GM12878 (cell line): ENCODE measurements at regions not wholly inside any gene's neighbourhood (a gene's known extent, or its start where the extent isn't known, plus 50 kb on each side); places are given as distances from the start of the nearest gene placed in this dataset.

Experiments
- ATAC-seq: fragments of 200-7000 bp; cut with Tn5 transposase; 3 replicates; pipeline ENCODE4 v1.9.1; 2020; ENCODE audit warnings: mild to moderate bottlenecking, moderate library complexity
- BruUV-seq: library from RNA; stranded (reverse); fragments of 400-500 nt; replicated peaks from 2 replicates; lab custom pipeline; 2021; lab: Mats Ljungman, UMichigan
- CTCF ChIA-PET: fragments of 300-600 bp; sonication (Branson Sonifier 250); formaldehyde crosslinking; extraction: SDS; loops from one replicate; lab custom pipeline; 2021; ENCODE audit warnings: inconsistent platforms; lab: Yijun Ruan, JAX
- POLR2A ChIA-PET: fragments of 350-600 bp; formaldehyde crosslinking; extraction: SDS; loops from one replicate; lab custom pipeline; 2021; ENCODE audit warnings: inconsistent platforms; lab: Charles Lee
- RAD21 ChIA-PET: fragments of 300-600 bp; sonication (Branson Sonifier 250); formaldehyde crosslinking; loops from one replicate; lab custom pipeline; 2023; ENCODE audit warnings: antibody characterized with exemption; ENCODE audit not compliant: unreplicated experiment; lab: Charles Lee
- SMC1A ChIA-PET: fragments of 300-600 bp; sonication (Branson Sonifier 250); formaldehyde crosslinking; loops from one replicate; lab custom pipeline; 2023; ENCODE audit not compliant: unreplicated experiment, uncharacterized antibody; lab: Charles Lee
- DNase-seq: peaks from one replicate; pipeline ENCODE4 v3.0.0-alpha.2; 2011; ENCODE audit warnings: low read depth, low spot score
- FAIRE-seq: peaks from 3 replicates; lab custom pipeline; 2011; peaks lifted over from hg19 to GRCh38; lab: Jason Lieb, UNC
- H2AFZ ChIP-seq: 2 replicates; pipeline ENCODE4 v1.6.0; 2011; ENCODE audit warnings: low read depth, low read length, control low read depth; ENCODE audit not compliant: control insufficient read depth
- H3K27ac ChIP-seq: 2 replicates; pipeline ENCODE4 v1.5.1; 2011; ENCODE audit warnings: control low read depth; ENCODE audit not compliant: control insufficient read depth, insufficient read depth
- H3K27me3 ChIP-seq, 2 experiments: replicated peaks in 1 of 2; 2 replicates each; pipeline versions ENCODE4 v1.6.0 to v1.6.1; 2011; ENCODE audit warnings: low read length in 1 of 2; ENCODE audit not compliant: control insufficient read depth in 2 of 2, insufficient read depth in 2 of 2
- H3K36me3 ChIP-seq, 2 experiments: 2 replicates each; pipeline ENCODE4 v1.5.1; 2011; ENCODE audit warnings: low read length in 1 of 2; ENCODE audit not compliant: control insufficient read depth in 2 of 2, insufficient read depth in 2 of 2
- H3K4me1 ChIP-seq: 2 replicates; pipeline ENCODE4 v1.6.1; 2011; ENCODE audit warnings: mild to moderate bottlenecking, low read length, moderate library complexity, mixed read lengths; ENCODE audit not compliant: control insufficient read depth, insufficient read depth
- H3K4me2 ChIP-seq: 2 replicates; pipeline ENCODE4 v1.6.0; 2011; ENCODE audit warnings: control low read depth; ENCODE audit not compliant: control insufficient read depth, insufficient read depth
- H3K4me3 ChIP-seq: fragments of 200-600 bp; sonication (generic); 2 replicates; pipeline ENCODE4 v1.5.1; 2016
- H3K79me2 ChIP-seq: 2 replicates; pipeline ENCODE4 v1.6.0; 2011; ENCODE audit warnings: low read length; ENCODE audit not compliant: control insufficient read depth, insufficient read depth
- H3K9ac ChIP-seq: 2 replicates; pipeline ENCODE4 v1.8.0; 2011; ENCODE audit warnings: low read length, control low read depth, mixed read lengths; ENCODE audit not compliant: control insufficient read depth, insufficient read depth
- H3K9me3 ChIP-seq: replicated peaks from 3 replicates; pipeline ENCODE4 v1.5.1; 2011; ENCODE audit warnings: mild to moderate bottlenecking, low read length; ENCODE audit not compliant: control insufficient read depth, insufficient read depth
- H4K20me1 ChIP-seq: 2 replicates; pipeline ENCODE4 v1.6.0; 2011; ENCODE audit not compliant: control insufficient read depth, insufficient read depth
- ATF7 ChIP-seq: fragments of 450-650 bp; IDR thresholded peaks from 2 replicates; pipeline ENCODE4 v1.6.1; 2016; ENCODE audit warnings: low read depth, mild to moderate bottlenecking
- CBX5 ChIP-seq: sonication (generic); IDR thresholded peaks from 2 replicates; pipeline ENCODE4 v1.6.1; 2016; ENCODE audit warnings: low read depth, moderate library complexity, mild to moderate bottlenecking, inconsistent platforms
- EED ChIP-seq: sonication (generic); IDR thresholded peaks from 2 replicates; pipeline ENCODE4 v1.6.1; 2016; ENCODE audit warnings: antibody characterized with exemption, low read depth
- EGR1 ChIP-seq, 2 experiments: IDR thresholded peaks; 1 replicate in 1 of 2; 2 replicates in 1 of 2; pipeline ENCODE4 v1.6.1; 2011 to 2012; ENCODE audit warnings: low read depth in 2 of 2, low read length in 2 of 2, borderline replicate concordance in 1 of 2, mild to moderate bottlenecking in 1 of 2, moderate library complexity in 1 of 2
- HCFC1 ChIP-seq: fragments of 150-350 bp; IDR thresholded peaks from 2 replicates; pipeline ENCODE4 v1.6.1; 2014; ENCODE audit warnings: low read length
- PAX8 ChIP-seq: fragments of 450-650 bp; IDR thresholded peaks from 2 replicates; pipeline ENCODE4 v1.6.1; 2017; ENCODE audit warnings: mild to moderate bottlenecking, moderate library complexity
- RAD51 ChIP-seq: fragments of 450-650 bp; IDR thresholded peaks from 2 replicates; pipeline ENCODE4 v1.6.1; 2016; ENCODE audit warnings: moderate library complexity, mild to moderate bottlenecking, inconsistent platforms
- RUNX3 ChIP-seq: IDR thresholded peaks from 2 replicates; pipeline ENCODE4 v1.6.1; 2012; ENCODE audit warnings: low read length, inconsistent platforms
- SMARCA5 ChIP-seq: fragments of 450-650 bp; IDR thresholded peaks from 2 replicates; pipeline ENCODE4 v1.6.1; 2017; ENCODE audit warnings: mild to moderate bottlenecking
- SPI1 ChIP-seq: IDR thresholded peaks from 2 replicates; pipeline ENCODE4 v1.6.1; 2011; ENCODE audit warnings: low read depth, mild to moderate bottlenecking, low read length, moderate library complexity, borderline replicate concordance; ENCODE audit not compliant: insufficient read depth
- YBX1 ChIP-seq: fragments of 450-650 bp; IDR thresholded peaks from 2 replicates; pipeline ENCODE4 v1.6.1; 2016; ENCODE audit warnings: antibody characterized with exemption
- ZNF24 ChIP-seq: fragments of 450-650 bp; IDR thresholded peaks from 2 replicates; pipeline ENCODE4 v1.6.1; 2017; ENCODE audit warnings: antibody characterized with exemption, mild to moderate bottlenecking
- WGBS: methylation state at CpG from one replicate; pipeline ENCODE4 v1.1.6; 2016; ENCODE audit warnings: low lambda C conversion rate; ENCODE audit not compliant: insufficient replicate concordance, insufficient coverage; ENCODE audit errors: missing lambda C conversion rate; 5-methylcytosine and 5-hydroxymethylcytosine counted together
- in situ Hi-C: fragments of 300-500 bp; cut with MboI; formaldehyde crosslinking; loops from 9 replicates; pipeline ENCODE4 v1.14.3; 2018; ENCODE audit warnings: mixed read lengths
- intact Hi-C: fragments of 100-400 bp; cut with micrococcal nuclease; formaldehyde crosslinking; loops from one replicate; pipeline ENCODE4 v1.14.2; 2022; ENCODE audit not compliant: unreplicated experiment
- TF ChIP-seq, protein P1 (sequence below): fragments of 450-650 bp; IDR thresholded peaks from 2 replicates; pipeline ENCODE4 v1.6.1; 2016; ENCODE audit warnings: mild to moderate bottlenecking
- TF ChIP-seq, protein P2 (sequence below): fragments of 450-650 bp; IDR thresholded peaks from 2 replicates; pipeline ENCODE4 v1.6.1; 2017; ENCODE audit warnings: antibody characterized with exemption, mild to moderate bottlenecking, moderate library complexity
- TF ChIP-seq, protein P3 (sequence below): fragments of 450-650 bp; IDR thresholded peaks from 2 replicates; pipeline ENCODE4 v1.6.1; 2016; ENCODE audit warnings: mild to moderate bottlenecking, moderate library complexity, borderline replicate concordance

DNA sequence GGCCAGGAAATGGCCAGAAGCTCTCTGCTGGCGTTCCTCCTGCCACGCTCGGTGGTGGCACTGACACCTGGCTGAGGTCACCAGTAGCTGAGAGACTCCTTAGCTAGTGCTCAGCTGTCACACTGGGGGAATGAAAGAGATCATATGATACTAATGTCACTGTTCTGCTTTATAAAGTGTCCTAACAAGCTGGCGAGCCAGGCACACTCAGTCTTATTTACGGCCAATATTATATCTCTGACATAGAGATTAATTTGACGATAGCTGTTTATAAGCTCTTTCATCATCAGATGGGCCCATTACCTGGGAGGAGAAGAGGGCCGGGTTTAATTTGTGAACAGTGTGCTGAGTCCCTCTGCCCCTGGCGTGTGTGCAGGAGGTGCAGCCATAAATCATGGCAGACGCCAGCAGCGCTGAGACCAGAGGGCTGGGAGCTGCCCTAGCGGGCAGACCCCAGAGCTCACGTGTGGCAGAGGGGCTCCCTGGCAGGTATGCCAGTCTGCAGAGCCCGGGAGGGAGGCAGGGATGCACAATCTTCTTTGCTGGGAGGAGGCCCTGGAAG is 246.5 kb downstream of the HAUS1 start:
- FAIRE-seq, result no peak
- no peak overlapping the region for H3K4me3 ChIP-seq
- WGBS, result 56% methylated on average over 13 of the region's 13 CpGs
- H3K27me3 ChIP-seq, result no peaks in the 10 kb centered on the region
- no peak for DNase-seq
- H4K20me1 ChIP-seq, result no peaks in the 10 kb centered on the region
- H3K4me1 ChIP-seq, result peaks cover 10% of the 10 kb centered on the region
- RAD21 ChIA-PET, result no interaction called here
- H3K9me3 ChIP-seq, result no peaks in the 10 kb centered on the region
- no peak overlapping the region for H3K9ac ChIP-seq
- ATAC-seq, result no peak
- POLR2A ChIA-PET, result no interaction called here
- CTCF ChIA-PET, result interaction anchor here (1.0 to 1.1 kb wide), 2 partner anchors 9 to 69 kb away, joined by 3 to 5 read pairs; no protein-coding TSS in a partner anchor
- no peak overlapping the region for H3K4me2 ChIP-seq
- H3K27ac ChIP-seq, result no peak overlapping the region
- H3K36me3 ChIP-seq, result no peaks in the 10 kb centered on the region
- no peaks in the 10 kb centered on the region for H3K79me2 ChIP-seq
- BruUV-seq, result no TSS peak
- SMC1A ChIA-PET, result no interaction called here
- no peak overlapping the region for H2AFZ ChIP-seq
- in situ Hi-C loops (no loop called here), intact Hi-C loops (no loop called here)
- TF ChIP-seq RUNX3 (no peak), PAX8 (no peak), SMARCA5 (no peak), CBX5 (no peak), YBX1 (no peak), RAD51 (no peak), ZNF24 (no peak), EGR1 (IDR thresholded peaks at IDR 0.05; ENCODE audit: borderline replicate concordance in 1 of 2, low read depth in 2 of 2, low read length in 2 of 2) (no peak), SPI1 (no peak), EED (no peak), HCFC1 (no peak), ATF7 (no peak)
- TF ChIP-seq, protein P1, sequence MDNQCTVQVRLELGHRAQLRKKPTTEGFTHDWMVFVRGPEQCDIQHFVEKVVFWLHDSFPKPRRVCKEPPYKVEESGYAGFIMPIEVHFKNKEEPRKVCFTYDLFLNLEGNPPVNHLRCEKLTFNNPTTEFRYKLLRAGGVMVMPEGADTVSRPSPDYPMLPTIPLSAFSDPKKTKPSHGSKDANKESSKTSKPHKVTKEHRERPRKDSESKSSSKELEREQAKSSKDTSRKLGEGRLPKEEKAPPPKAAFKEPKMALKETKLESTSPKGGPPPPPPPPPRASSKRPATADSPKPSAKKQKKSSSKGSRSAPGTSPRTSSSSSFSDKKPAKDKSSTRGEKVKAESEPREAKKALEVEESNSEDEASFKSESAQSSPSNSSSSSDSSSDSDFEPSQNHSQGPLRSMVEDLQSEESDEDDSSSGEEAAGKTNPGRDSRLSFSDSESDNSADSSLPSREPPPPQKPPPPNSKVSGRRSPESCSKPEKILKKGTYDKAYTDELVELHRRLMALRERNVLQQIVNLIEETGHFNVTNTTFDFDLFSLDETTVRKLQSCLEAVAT, result no peak
- TF ChIP-seq, protein P2, sequence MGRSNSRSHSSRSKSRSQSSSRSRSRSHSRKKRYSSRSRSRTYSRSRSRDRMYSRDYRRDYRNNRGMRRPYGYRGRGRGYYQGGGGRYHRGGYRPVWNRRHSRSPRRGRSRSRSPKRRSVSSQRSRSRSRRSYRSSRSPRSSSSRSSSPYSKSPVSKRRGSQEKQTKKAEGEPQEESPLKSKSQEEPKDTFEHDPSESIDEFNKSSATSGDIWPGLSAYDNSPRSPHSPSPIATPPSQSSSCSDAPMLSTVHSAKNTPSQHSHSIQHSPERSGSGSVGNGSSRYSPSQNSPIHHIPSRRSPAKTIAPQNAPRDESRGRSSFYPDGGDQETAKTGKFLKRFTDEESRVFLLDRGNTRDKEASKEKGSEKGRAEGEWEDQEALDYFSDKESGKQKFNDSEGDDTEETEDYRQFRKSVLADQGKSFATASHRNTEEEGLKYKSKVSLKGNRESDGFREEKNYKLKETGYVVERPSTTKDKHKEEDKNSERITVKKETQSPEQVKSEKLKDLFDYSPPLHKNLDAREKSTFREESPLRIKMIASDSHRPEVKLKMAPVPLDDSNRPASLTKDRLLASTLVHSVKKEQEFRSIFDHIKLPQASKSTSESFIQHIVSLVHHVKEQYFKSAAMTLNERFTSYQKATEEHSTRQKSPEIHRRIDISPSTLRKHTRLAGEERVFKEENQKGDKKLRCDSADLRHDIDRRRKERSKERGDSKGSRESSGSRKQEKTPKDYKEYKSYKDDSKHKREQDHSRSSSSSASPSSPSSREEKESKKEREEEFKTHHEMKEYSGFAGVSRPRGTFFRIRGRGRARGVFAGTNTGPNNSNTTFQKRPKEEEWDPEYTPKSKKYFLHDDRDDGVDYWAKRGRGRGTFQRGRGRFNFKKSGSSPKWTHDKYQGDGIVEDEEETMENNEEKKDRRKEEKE, result no peak
- TF ChIP-seq, protein P3, sequence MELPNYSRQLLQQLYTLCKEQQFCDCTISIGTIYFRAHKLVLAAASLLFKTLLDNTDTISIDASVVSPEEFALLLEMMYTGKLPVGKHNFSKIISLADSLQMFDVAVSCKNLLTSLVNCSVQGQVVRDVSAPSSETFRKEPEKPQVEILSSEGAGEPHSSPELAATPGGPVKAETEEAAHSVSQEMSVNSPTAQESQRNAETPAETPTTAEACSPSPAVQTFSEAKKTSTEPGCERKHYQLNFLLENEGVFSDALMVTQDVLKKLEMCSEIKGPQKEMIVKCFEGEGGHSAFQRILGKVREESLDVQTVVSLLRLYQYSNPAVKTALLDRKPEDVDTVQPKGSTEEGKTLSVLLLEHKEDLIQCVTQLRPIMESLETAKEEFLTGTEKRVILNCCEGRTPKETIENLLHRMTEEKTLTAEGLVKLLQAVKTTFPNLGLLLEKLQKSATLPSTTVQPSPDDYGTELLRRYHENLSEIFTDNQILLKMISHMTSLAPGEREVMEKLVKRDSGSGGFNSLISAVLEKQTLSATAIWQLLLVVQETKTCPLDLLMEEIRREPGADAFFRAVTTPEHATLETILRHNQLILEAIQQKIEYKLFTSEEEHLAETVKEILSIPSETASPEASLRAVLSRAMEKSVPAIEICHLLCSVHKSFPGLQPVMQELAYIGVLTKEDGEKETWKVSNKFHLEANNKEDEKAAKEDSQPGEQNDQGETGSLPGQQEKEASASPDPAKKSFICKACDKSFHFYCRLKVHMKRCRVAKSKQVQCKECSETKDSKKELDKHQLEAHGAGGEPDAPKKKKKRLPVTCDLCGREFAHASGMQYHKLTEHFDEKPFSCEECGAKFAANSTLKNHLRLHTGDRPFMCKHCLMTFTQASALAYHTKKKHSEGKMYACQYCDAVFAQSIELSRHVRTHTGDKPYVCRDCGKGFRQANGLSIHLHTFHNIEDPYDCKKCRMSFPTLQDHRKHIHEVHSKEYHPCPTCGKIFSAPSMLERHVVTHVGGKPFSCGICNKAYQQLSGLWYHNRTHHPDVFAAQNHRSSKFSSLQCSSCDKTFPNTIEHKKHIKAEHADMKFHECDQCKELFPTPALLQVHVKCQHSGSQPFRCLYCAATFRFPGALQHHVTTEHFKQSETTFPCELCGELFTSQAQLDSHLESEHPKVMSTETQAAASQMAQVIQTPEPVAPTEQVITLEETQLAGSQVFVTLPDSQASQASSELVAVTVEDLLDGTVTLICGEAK, result no peak
